Choroid plexus epithelial cell (primary cell): ENCODE measurements at regions not wholly inside any gene's neighbourhood (a gene's known extent, or its start where the extent isn't known, plus 50 kb on each side); places are given as distances from the start of the nearest gene placed in this dataset.

Experiments used
- DNase-seq: peaks from one replicate; pipeline ENCODE4 v3.0.0-alpha.2; 2010; ENCODE audit warnings: low read depth
- H3K4me3 ChIP-seq: 2 replicates; pipeline ENCODE4 v1.5.1; 2011; ENCODE audit warnings: low read depth, mild to moderate bottlenecking, control low read depth, low read length, moderate library complexity
- CTCF ChIP-seq: conservative IDR thresholded peaks from 2 replicates; pipeline ENCODE4 v1.5.1; 2011; ENCODE audit warnings: low read depth, mild to moderate bottlenecking, control low read depth, inconsistent platforms, low read length, moderate library complexity

- no peak for DNase-seq
- no peak for TF ChIP-seq CTCF
- no peak overlapping the region for H3K4me3 ChIP-seq
Measured at GRCh38 chr6:68013780-68014515, 621.1 kb upstream of the ADGRB3 start.

DNA sequence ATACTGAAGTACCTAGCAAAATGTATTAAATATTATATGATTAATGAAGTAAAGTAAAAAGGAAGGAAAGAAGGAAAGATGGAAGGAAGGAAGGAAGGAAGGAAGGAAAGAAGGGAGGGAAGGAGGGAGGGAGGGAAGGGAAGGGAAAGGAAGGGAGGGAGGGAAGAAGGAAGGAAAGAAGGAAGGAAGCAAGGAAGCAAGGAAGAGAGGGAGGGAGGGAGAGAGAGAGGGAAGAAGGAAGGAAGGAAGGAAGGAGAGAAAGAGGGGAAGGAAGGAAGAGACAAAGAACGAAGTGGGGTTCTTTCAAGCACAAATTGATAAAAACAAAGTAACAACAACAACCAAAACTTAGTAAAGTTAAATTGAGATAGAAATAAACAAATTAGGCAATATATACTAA is 622.3 kb upstream of the ADGRB3 start:
- H3K4me3 ChIP-seq: no peak overlapping the region
- no peak for TF ChIP-seq CTCF
- no peak for DNase-seq

DNA sequence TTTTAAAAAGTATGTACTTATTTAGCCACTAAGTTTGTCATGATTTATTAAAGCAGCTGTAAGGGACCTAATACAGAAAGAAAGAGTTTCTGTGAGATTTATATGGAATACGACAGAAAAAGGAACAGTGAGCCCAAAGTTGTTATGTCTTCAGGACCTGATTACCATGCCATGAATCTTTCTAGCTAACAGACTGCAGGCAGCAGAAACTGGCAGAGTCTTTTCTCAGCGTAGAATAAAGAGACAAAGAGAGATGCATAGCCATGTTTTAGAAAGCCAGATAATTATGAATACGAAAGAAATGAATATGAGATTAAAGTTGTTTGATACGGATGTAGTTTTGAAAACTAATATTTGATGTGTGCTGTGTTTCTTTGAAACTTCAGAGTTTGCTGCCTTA is 624.1 kb upstream of the ADGRB3 start:
- no peak for DNase-seq
- no peak for TF ChIP-seq CTCF
- no peak overlapping the region for H3K4me3 ChIP-seq

GRCh38 chr6:68008445-68008844 is 626.6 kb upstream of the ADGRB3 start:
- TF ChIP-seq CTCF: no peak
- H3K4me3 ChIP-seq: no peak overlapping the region
- peak; percentile 60 for DNase-seq

GRCh38 chr6:68007717-68008116 is 627.4 kb upstream of the ADGRB3 start:
- no peak for DNase-seq
- no peak for TF ChIP-seq CTCF
- no peak overlapping the region for H3K4me3 ChIP-seq

GRCh38 chr6:67986694-67987232 is 648.3 kb upstream of the ADGRB3 start:
- DNase-seq: peak; percentile 5
- TF ChIP-seq CTCF: no peak
- no peak overlapping the region for H3K4me3 ChIP-seq

GRCh38 chr6:67976486-67976885 is 658.6 kb upstream of the ADGRB3 start:
- no peak overlapping the region for H3K4me3 ChIP-seq
- no peak for TF ChIP-seq CTCF
- no peak for DNase-seq
